ENCODE measurements at regions not wholly inside any gene's neighbourhood (a gene's known extent, or its start where the extent isn't known, plus 50 kb on each side); places are given as distances from the start of the nearest gene placed in this dataset.

DNA sequence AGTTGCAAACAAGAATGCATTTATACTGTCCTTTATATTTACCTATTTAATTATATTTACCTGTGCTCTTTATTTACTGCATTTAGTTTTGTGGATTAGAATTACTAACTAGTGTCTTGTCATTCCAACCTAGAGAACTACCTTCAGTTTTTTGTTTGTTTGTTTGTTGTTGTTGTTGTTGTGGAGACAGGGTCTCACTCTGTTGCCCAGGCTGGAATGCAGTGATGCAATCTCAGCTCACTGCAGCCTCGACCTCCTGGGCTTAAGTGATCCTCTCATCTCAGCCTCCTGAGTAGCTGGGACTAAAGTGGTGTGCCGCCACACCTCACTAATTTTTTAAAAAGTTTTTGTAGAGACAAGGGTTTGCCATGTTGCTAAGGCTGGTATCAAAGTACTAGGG is 156.4 kb upstream of the AKR1E2 start:
- H3K27ac ChIP-seq, result no peak overlapping the region
- DNase-seq, result no peak
- no peaks in the 10 kb centered on the region for H3K9me3 ChIP-seq
- 88 to 94% (median 88%) methylated on average over 2 of the region's 2 CpGs for WGBS, 3 donors
- H3K27me3 ChIP-seq, result no peaks in the 10 kb centered on the region
- no peaks in the 10 kb centered on the region for H3K36me3 ChIP-seq
- intact Hi-C loops (cut with DNase I), result no loop called here
- TF ChIP-seq POLR2A (IDR thresholded peaks at IDR 0.05), result no peak
- no peak overlapping the region for H3K4me3 ChIP-seq
- H3K4me1 ChIP-seq (ENCODE audit: insufficient read depth), result no peaks in the 10 kb centered on the region

DNA sequence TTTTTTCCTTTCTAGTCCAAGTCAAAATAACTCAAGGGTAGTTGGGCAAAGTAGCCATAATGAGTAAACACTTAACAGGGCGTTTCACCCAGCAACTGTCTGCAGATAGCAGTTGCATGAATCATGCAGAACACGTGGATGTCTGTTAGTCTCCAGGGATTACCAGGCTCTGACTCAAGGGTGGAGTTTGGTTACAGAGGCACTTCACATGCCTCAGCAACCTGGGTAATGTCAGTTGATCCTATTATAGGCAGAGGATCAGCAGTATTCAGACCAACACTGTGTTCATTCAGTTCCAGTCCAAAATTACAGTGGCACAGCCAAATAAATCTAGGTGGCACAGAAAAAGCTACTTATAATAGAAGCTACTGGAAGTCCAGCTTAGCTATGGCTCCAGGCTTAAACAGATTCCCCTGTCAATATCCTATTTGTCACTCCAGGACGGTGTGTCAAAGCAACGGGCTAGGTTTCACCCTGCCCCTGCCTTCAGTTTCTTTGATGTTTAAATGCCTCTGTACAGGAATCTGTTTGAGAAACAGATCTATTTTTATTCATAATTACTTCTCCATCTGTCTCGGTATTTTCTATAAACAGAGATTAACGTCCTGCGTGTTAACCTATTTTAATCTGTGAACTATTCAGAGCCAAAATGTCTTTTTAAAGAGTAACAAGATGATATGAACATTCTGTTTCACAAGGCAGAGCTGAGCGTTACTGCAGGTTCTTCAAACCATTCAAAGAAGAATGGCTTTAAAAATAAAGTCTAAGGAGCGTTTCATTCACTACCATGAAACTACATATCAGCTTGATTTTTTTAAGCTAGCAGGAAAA is 162.6 kb upstream of the AKR1E2 start:
- Histone ChIP-seq H3K36me3 (no peaks in the 10 kb centered on the region), H3K27me3 (no peaks in the 10 kb centered on the region), H3K4me1 (ENCODE audit: insufficient read depth) (peaks cover 15% of the 10 kb centered on the region), H3K4me3 (no peak overlapping the region), H3K9me3 (no peaks in the 10 kb centered on the region), H3K27ac (peak overlapping the region in 1 of 2 donors; percentile 31)
- WGBS, 3 donors, result 3 to 4% (median 4%) methylated on average over 9 of the region's 9 CpGs
- TF ChIP-seq EP300 (IDR thresholded peaks at IDR 0.05), result peak; percentile 57
- TF ChIP-seq, protein P1, sequence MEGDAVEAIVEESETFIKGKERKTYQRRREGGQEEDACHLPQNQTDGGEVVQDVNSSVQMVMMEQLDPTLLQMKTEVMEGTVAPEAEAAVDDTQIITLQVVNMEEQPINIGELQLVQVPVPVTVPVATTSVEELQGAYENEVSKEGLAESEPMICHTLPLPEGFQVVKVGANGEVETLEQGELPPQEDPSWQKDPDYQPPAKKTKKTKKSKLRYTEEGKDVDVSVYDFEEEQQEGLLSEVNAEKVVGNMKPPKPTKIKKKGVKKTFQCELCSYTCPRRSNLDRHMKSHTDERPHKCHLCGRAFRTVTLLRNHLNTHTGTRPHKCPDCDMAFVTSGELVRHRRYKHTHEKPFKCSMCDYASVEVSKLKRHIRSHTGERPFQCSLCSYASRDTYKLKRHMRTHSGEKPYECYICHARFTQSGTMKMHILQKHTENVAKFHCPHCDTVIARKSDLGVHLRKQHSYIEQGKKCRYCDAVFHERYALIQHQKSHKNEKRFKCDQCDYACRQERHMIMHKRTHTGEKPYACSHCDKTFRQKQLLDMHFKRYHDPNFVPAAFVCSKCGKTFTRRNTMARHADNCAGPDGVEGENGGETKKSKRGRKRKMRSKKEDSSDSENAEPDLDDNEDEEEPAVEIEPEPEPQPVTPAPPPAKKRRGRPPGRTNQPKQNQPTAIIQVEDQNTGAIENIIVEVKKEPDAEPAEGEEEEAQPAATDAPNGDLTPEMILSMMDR (IDR thresholded peaks at IDR 0.05), result no peak
- intact Hi-C loops (cut with DNase I), result no loop called here
- peak in 4 of 5 donors; percentile 28 to 76 (median 48) for DNase-seq

- intact Hi-C loops (cut with DNase I), result no loop called here
- Histone ChIP-seq H3K36me3 (no peaks in the 10 kb centered on the region), H3K9me3 (no peaks in the 10 kb centered on the region)
Measured at GRCh38 chr10:4662576-4663161, 163.3 kb upstream of the AKR1E2 start.

GRCh38 chr10:4661511-4662255 is 164.3 kb upstream of the AKR1E2 start:
- H3K27me3 ChIP-seq, result no peaks in the 10 kb centered on the region
- H3K9me3 ChIP-seq, result no peaks in the 10 kb centered on the region
- no peak for TF ChIP-seq POLR2A (IDR thresholded peaks at IDR 0.05)
- TF ChIP-seq, protein P1 (IDR thresholded peaks at IDR 0.05), result no peak
- no peak for TF ChIP-seq EP300 (IDR thresholded peaks at IDR 0.05)
- peak overlapping the region; percentile 14 to 60 for H3K27ac ChIP-seq
- H3K4me1 ChIP-seq (ENCODE audit: insufficient read depth), result peaks cover 15% of the 10 kb centered on the region
- H3K4me3 ChIP-seq, result no peak overlapping the region
- 37 to 39% (median 38%) methylated on average over 16 of the region's 16 CpGs for WGBS, 3 donors
- H3K36me3 ChIP-seq, result no peaks in the 10 kb centered on the region
- peak; percentile 19 to 54 (median 40) for DNase-seq
- intact Hi-C loops (cut with DNase I), result no loop called here

More at GRCh38 chr10:4662576-4663161, 163.3 kb upstream of the AKR1E2 start:
- TF ChIP-seq POLR2A (IDR thresholded peaks at IDR 0.05) (no peak), EP300 (IDR thresholded peaks at IDR 0.05) (no peak)
- TF ChIP-seq, protein P1 (IDR thresholded peaks at IDR 0.05), result no peak
- Histone ChIP-seq H3K4me1 (ENCODE audit: insufficient read depth) (peaks cover 15% of the 10 kb centered on the region), H3K27me3 (no peaks in the 10 kb centered on the region), H3K4me3 (no peak overlapping the region), H3K27ac (no peak overlapping the region)
- WGBS, 3 donors, result 50 to 57% (median 52%) methylated on average over 9 of the region's 9 CpGs
- DNase-seq, result peak in 1 of 5 donors; percentile 27
